H1 (cell line): ENCODE measurements at regions not wholly inside any gene's neighbourhood (a gene's known extent, or its start where the extent isn't known, plus 50 kb on each side); places are given as distances from the start of the nearest gene placed in this dataset.

ENCODE experiments used
- CTCF ChIA-PET: fragments of 300-600 bp; sonication (Branson Sonifier 250); formaldehyde crosslinking; loops from one replicate; lab custom pipeline; 2021; ENCODE audit not compliant: partially characterized antibody; lab: Charles Lee
- POLR2A ChIA-PET: fragments of 300-600 bp; sonication (Branson Sonifier 250); formaldehyde crosslinking; loops from one replicate; lab custom pipeline; 2021; ENCODE audit warnings: inconsistent platforms; ENCODE audit not compliant: partially characterized antibody; lab: Charles Lee
- DNase-seq, 2 experiments: peaks; one replicate each; pipeline versions ENCODE4 v3.0.0 to v3.0.0-alpha.2; 2010 to 2022; ENCODE audit warnings: low spot score in 2 of 2, low read depth in 1 of 2, mixed read lengths in 1 of 2
- FAIRE-seq: peaks from 2 replicates; lab custom pipeline; 2011; peaks lifted over from hg19 to GRCh38; lab: Jason Lieb, UNC
- H2AFZ ChIP-seq: 2 replicates; pipeline ENCODE4 v1.8.1; 2012; ENCODE audit warnings: low read length, inconsistent platforms
- H2AK5ac ChIP-seq: 2 replicates; pipeline ENCODE4 v1.6.1; 2013; ENCODE audit warnings: low read depth, low read length
- H2BK120ac ChIP-seq: replicated peaks from 2 replicates; pipeline ENCODE3; 2013; ENCODE audit warnings: low read depth, low read length, inconsistent platforms
- H2BK12ac ChIP-seq: 2 replicates; pipeline ENCODE4 v1.6.1; 2013; ENCODE audit warnings: low read depth, low read length
- H2BK15ac ChIP-seq: 2 replicates; pipeline ENCODE4 v1.6.1; 2013; ENCODE audit warnings: low read length
- H2BK20ac ChIP-seq: 2 replicates; pipeline ENCODE4 v1.6.1; 2013; ENCODE audit warnings: low read length
- H2BK5ac ChIP-seq: 2 replicates; pipeline ENCODE4 v1.6.1; 2013; ENCODE audit warnings: low read depth, low read length
- H3K14ac ChIP-seq: 2 replicates; pipeline ENCODE4 v1.6.1; 2013; ENCODE audit warnings: inconsistent platforms; ENCODE audit not compliant: insufficient read length
- H3K18ac ChIP-seq: 2 replicates; pipeline ENCODE4 v1.6.1; 2013; ENCODE audit warnings: low read length; ENCODE audit errors: extremely low read depth
- H3K23ac ChIP-seq: 2 replicates; pipeline ENCODE4 v1.6.1; 2013; ENCODE audit warnings: inconsistent platforms; ENCODE audit not compliant: insufficient read length
- H3K23me2 ChIP-seq: 2 replicates; pipeline ENCODE4 v1.6.1; 2013; ENCODE audit warnings: low read depth, low read length
- H3K27ac ChIP-seq: 2 replicates; pipeline ENCODE4 v1.6.1; 2011; ENCODE audit warnings: low read depth, low read length, inconsistent platforms
- H3K27me3 ChIP-seq, 4 experiments: replicated peaks in 1 of 4; 1 replicate in 1 of 4; 2 replicates in 3 of 4; pipeline versions ENCODE4 v1.6.1 to v1.8.1; 2011 to 2013; ENCODE audit warnings: low read length in 3 of 4, mild to moderate bottlenecking in 3 of 4, inconsistent platforms in 2 of 4, mixed read lengths in 2 of 4, moderate library complexity in 1 of 4; ENCODE audit not compliant: control insufficient read depth in 3 of 4, insufficient read depth in 3 of 4; ENCODE audit errors: extremely low read depth in 1 of 4
- H3K36me3 ChIP-seq, 4 experiments: 2 replicates each; pipeline versions ENCODE4 v1.6.1 to v1.8.1; 2011 to 2013; ENCODE audit warnings: mild to moderate bottlenecking in 4 of 4, low read length in 3 of 4, moderate library complexity in 2 of 4, control low read depth in 1 of 4, inconsistent platforms in 1 of 4; ENCODE audit not compliant: insufficient read depth in 4 of 4, control insufficient read depth in 2 of 4
- H3K4ac ChIP-seq: replicated peaks from 2 replicates; pipeline ENCODE3; 2013; ENCODE audit warnings: low read length, low read depth, mixed read lengths, inconsistent platforms; ENCODE audit not compliant: insufficient read length
- H3K4me1 ChIP-seq, 4 experiments: replicated peaks in 1 of 4; 1 replicate in 1 of 4; 2 replicates in 3 of 4; pipeline versions ENCODE4 v1.6.1 to v1.8.1; 2011 to 2013; ENCODE audit warnings: low read length in 3 of 4, inconsistent platforms in 2 of 4, mixed read lengths in 1 of 4; ENCODE audit not compliant: insufficient read depth in 4 of 4, control insufficient read depth in 3 of 4
- H3K4me2 ChIP-seq, 2 experiments: 2 replicates each; pipeline versions ENCODE4 v1.6.1 to v1.8.1; 2011 to 2013; ENCODE audit warnings: low read depth in 2 of 2, low read length in 2 of 2, control low read depth in 1 of 2, inconsistent platforms in 1 of 2, mild to moderate bottlenecking in 1 of 2; ENCODE audit not compliant: insufficient read depth in 1 of 2
- H3K4me3 ChIP-seq, 4 experiments: fragments of 200-600, 300-600 bp in 1 of 4; sonication (generic), shearing (Covaris generic), sonication (Bioruptor Twin) in 1 of 4; 2 replicates each; pipeline versions ENCODE4 v1.5.1 to v1.8.1; 2011 to 2016; ENCODE audit warnings: low read length in 4 of 4, low read depth in 3 of 4, control low read depth in 2 of 4, inconsistent platforms in 2 of 4, mild to moderate bottlenecking in 2 of 4, mixed read lengths in 1 of 4, moderate library complexity in 1 of 4; ENCODE audit not compliant: insufficient read depth in 2 of 4; ENCODE audit errors: extremely low read depth in 1 of 4
- H3K56ac ChIP-seq: replicated peaks from 2 replicates; pipeline ENCODE3; 2013; ENCODE audit warnings: low read depth, mild to moderate bottlenecking, mixed read lengths, low read length, inconsistent platforms; ENCODE audit not compliant: insufficient read length
- H3K79me1 ChIP-seq: 2 replicates; pipeline ENCODE4 v1.6.1; 2013; ENCODE audit warnings: low read depth, low read length, control low read depth
- H3K79me2 ChIP-seq, 2 experiments: 2 replicates each; pipeline versions ENCODE4 v1.6.1 to v1.8.1; 2012 to 2013; ENCODE audit warnings: low read length in 2 of 2, mild to moderate bottlenecking in 2 of 2, inconsistent platforms in 1 of 2; ENCODE audit not compliant: insufficient read depth in 2 of 2, control insufficient read depth in 1 of 2
- H3K9ac ChIP-seq, 4 experiments: replicated peaks in 1 of 4; 1 replicate in 1 of 4; 2 replicates in 3 of 4; pipeline versions ENCODE4 v1.6.1 to v1.8.1; 2011 to 2013; ENCODE audit warnings: low read depth in 3 of 4, low read length in 3 of 4, control low read depth in 2 of 4, mild to moderate bottlenecking in 2 of 4, moderate library complexity in 2 of 4, inconsistent platforms in 1 of 4; ENCODE audit errors: extremely low read depth in 1 of 4
- H3K9me3 ChIP-seq, 2 experiments: 2 replicates each; pipeline versions ENCODE4 v1.6.1 to v1.8.1; 2012 to 2013; ENCODE audit warnings: mild to moderate bottlenecking in 2 of 2, moderate library complexity in 2 of 2, control low read depth in 1 of 2, inconsistent platforms in 1 of 2, low read depth in 1 of 2, low read length in 1 of 2, mixed read lengths in 1 of 2; ENCODE audit not compliant: insufficient read depth in 2 of 2
- H4K20me1 ChIP-seq, 2 experiments: replicated peaks in 1 of 2; 2 replicates each; pipeline versions ENCODE3 to v1.8.1; 2011 to 2013; ENCODE audit warnings: inconsistent platforms in 2 of 2, low read length in 2 of 2, mild to moderate bottlenecking in 1 of 2; ENCODE audit not compliant: insufficient read depth in 2 of 2, control insufficient read depth in 1 of 2
- H4K5ac ChIP-seq: 2 replicates; pipeline ENCODE4 v1.6.1; 2013; ENCODE audit warnings: low read length, low read depth, mixed read lengths, inconsistent platforms; ENCODE audit not compliant: insufficient read length
- H4K8ac ChIP-seq: 2 replicates; pipeline ENCODE4 v1.8.0; 2013; ENCODE audit warnings: mild to moderate bottlenecking, moderate library complexity, low read length, inconsistent platforms; ENCODE audit not compliant: insufficient read depth; ENCODE audit errors: extremely low read depth
- H4K91ac ChIP-seq: replicated peaks from 2 replicates; pipeline ENCODE3; 2013; ENCODE audit warnings: low read length, mixed read lengths, inconsistent platforms; ENCODE audit not compliant: insufficient read length
- CHD2 ChIP-seq: IDR thresholded peaks from 2 replicates; pipeline ENCODE4 v1.6.1; 2012; ENCODE audit warnings: low read length, improper control_type of control experiment
- CTCF ChIP-seq, 3 experiments: IDR thresholded peaks; 1 replicate in 2 of 3; 2 replicates in 1 of 3; pipeline versions ENCODE4 v1.5.1 to v1.6.1; 2011; ENCODE audit warnings: low read length in 3 of 3, mild to moderate bottlenecking in 3 of 3, inconsistent platforms in 2 of 3, low read depth in 1 of 3, moderate library complexity in 1 of 3; ENCODE audit not compliant: insufficient read depth in 1 of 3; ENCODE audit errors: control extremely low read depth in 1 of 3
- EGR1 ChIP-seq: IDR thresholded peaks from 2 replicates; pipeline ENCODE4 v1.6.1; 2011; ENCODE audit warnings: low read depth, low read length, borderline replicate concordance
- KDM1A ChIP-seq: fragments of 200-600, 300-600 bp; sonication (generic); IDR thresholded peaks from 2 replicates; pipeline ENCODE4 v1.7.1; 2016; ENCODE audit warnings: mild to moderate bottlenecking, low read length, borderline replicate concordance
- KDM5A ChIP-seq: fragments of 200-600 bp; IDR thresholded peaks from 2 replicates; pipeline ENCODE4 v1.7.1; 2012; ENCODE audit warnings: mild to moderate bottlenecking, low read length, inconsistent platforms, mixed read lengths
- MAX ChIP-seq: IDR thresholded peaks from 2 replicates; pipeline ENCODE4 v1.6.1; 2012; ENCODE audit warnings: inconsistent platforms
- PHF8 ChIP-seq: fragments of 200-600 bp; sonication (generic); conservative IDR thresholded peaks from 2 replicates; pipeline ENCODE4 v1.7.1; 2012; ENCODE audit warnings: low read depth, mild to moderate bottlenecking, inconsistent platforms, low read length, moderate library complexity
- POLR2A ChIP-seq, 2 experiments: IDR thresholded peaks; 1 replicate in 1 of 2; 2 replicates in 1 of 2; pipeline ENCODE4 v1.6.1; 2011; ENCODE audit warnings: low read depth in 2 of 2, low read length in 2 of 2, mild to moderate bottlenecking in 2 of 2; ENCODE audit errors: control extremely low read depth in 1 of 2
- POLR2AphosphoS5 ChIP-seq: IDR thresholded peaks from 2 replicates; pipeline ENCODE4 v1.6.1; 2011; ENCODE audit warnings: low read depth, low read length
- RAD21 ChIP-seq, 2 experiments: IDR thresholded peaks in 1 of 2; conservative IDR thresholded peaks in 1 of 2; 2 replicates each; pipeline ENCODE4 v1.6.1; 2011; ENCODE audit warnings: low read depth in 2 of 2, low read length in 2 of 2, improper control_type of control experiment in 1 of 2, inconsistent platforms in 1 of 2, mild to moderate bottlenecking in 1 of 2, moderate library complexity in 1 of 2
- SIN3A ChIP-seq, 2 experiments: IDR thresholded peaks in 1 of 2; conservative IDR thresholded peaks in 1 of 2; 2 replicates each; pipeline ENCODE4 v1.6.1; 2011 to 2012; ENCODE audit warnings: low read length in 2 of 2, improper control_type of control experiment in 1 of 2, low read depth in 1 of 2, mild to moderate bottlenecking in 1 of 2
- TAF7 ChIP-seq: optimal IDR thresholded peaks from 2 replicates; pipeline ENCODE3; 2011; ENCODE audit warnings: low read depth, mild to moderate bottlenecking, inconsistent platforms, low read length, moderate library complexity, borderline replicate concordance
- WGBS, 2 experiments: shearing (Covaris generic) in 1 of 2; methylation state at CpG; one replicate each; pipeline versions ENCODE4 v1.1.6 to v1.1.7; 2013 to 2015; ENCODE audit warnings: low lambda C conversion rate in 2 of 2, mixed read lengths in 2 of 2, inconsistent platforms in 1 of 2, low coverage in 1 of 2, missing lambda C conversion rate in 1 of 2; ENCODE audit not compliant: insufficient replicate concordance in 2 of 2, insufficient coverage in 1 of 2, insufficient read length in 1 of 2; ENCODE audit errors: extremely low coverage in 1 of 2, missing lambda C conversion rate in 1 of 2; 5-methylcytosine and 5-hydroxymethylcytosine counted together

- H3K9ac ChIP-seq, result no peak overlapping the region
- DNase-seq (no peak), FAIRE-seq (no peak)
- H3K4me1 ChIP-seq, result no peaks in the 10 kb centered on the region
- H4K91ac ChIP-seq, result no peak overlapping the region
- no peak overlapping the region for H2BK20ac ChIP-seq
- H3K36me3 ChIP-seq, result no peaks in the 10 kb centered on the region
- H4K5ac ChIP-seq, result no peak overlapping the region
- no peak overlapping the region for H2AFZ ChIP-seq
- no peak overlapping the region for H2AK5ac ChIP-seq
- H2BK5ac ChIP-seq, result no peak overlapping the region
- H3K27ac ChIP-seq, result no peak overlapping the region
- POLR2A ChIA-PET, result no interaction called here
- H3K27me3 ChIP-seq, result no peaks in the 10 kb centered on the region; a peak in 1 of 7 replicates
- no peak overlapping the region for H3K14ac ChIP-seq
- no peak overlapping the region for H4K8ac ChIP-seq
- H3K79me2 ChIP-seq, result no peaks in the 10 kb centered on the region
- H3K56ac ChIP-seq, result no peak overlapping the region
- H3K23ac ChIP-seq, result no peak overlapping the region
- WGBS, 2 experiments, result 98% methylated on average over 5 of the region's 5 CpGs; no CpG with 5 or more reads in 1 of the 2 experiments
- no peak overlapping the region for H3K4me2 ChIP-seq
- H3K18ac ChIP-seq, result no peak overlapping the region
- no peak overlapping the region for H2BK120ac ChIP-seq
- no peak overlapping the region for H3K4me3 ChIP-seq
- CTCF ChIA-PET, result no interaction called here
- no peak overlapping the region for H2BK12ac ChIP-seq
- no peak overlapping the region for H2BK15ac ChIP-seq
- H3K4ac ChIP-seq, result no peak overlapping the region
- H3K9me3 ChIP-seq, result no peaks in the 10 kb centered on the region
- H4K20me1 ChIP-seq, result no peaks in the 10 kb centered on the region
- no peaks in the 10 kb centered on the region for H3K79me1 ChIP-seq
- no peaks in the 10 kb centered on the region for H3K23me2 ChIP-seq
- TF ChIP-seq CTCF (IDR thresholded peaks at IDR 0.05; ENCODE audit: control extremely low read depth in 1 of 3, insufficient read depth in 1 of 3, low read depth in 1 of 3, low read length in 3 of 3), result no peak
- TF ChIP-seq POLR2A (IDR thresholded peaks at IDR 0.05; ENCODE audit: control extremely low read depth in 1 of 2, low read depth in 2 of 2, low read length in 2 of 2), result no peak
- TF ChIP-seq PHF8, result no peak
- TF ChIP-seq EGR1, result no peak
- no peak for TF ChIP-seq RAD21 (IDR thresholded peaks at IDR 0.05 in 1 of 2, conservative IDR thresholded peaks at IDR 0.05 in 1 of 2; ENCODE audit: low read depth in 2 of 2, low read length in 2 of 2)
- TF ChIP-seq KDM1A, result no peak
- TF ChIP-seq SIN3A (conservative IDR thresholded peaks at IDR 0.05 in 1 of 2, IDR thresholded peaks at IDR 0.05 in 1 of 2; ENCODE audit: low read depth in 1 of 2, low read length in 2 of 2), result no peak
- no peak for TF ChIP-seq KDM5A
- TF ChIP-seq CHD2, result no peak
- TF ChIP-seq POLR2AphosphoS5, result no peak
- TF ChIP-seq MAX, result no peak
- no peak for TF ChIP-seq TAF7
Observed at GRCh38 chr14:87283547-87283946, 709.4 kb downstream of the GALC start.
